Liver (tissue), 8 donors: ENCODE measurements at regions not wholly inside any gene's neighbourhood (a gene's known extent, or its start where the extent isn't known, plus 50 kb on each side); places are given as distances from the start of the nearest gene placed in this dataset.

Experiments
- DNase-seq: peaks from one replicate; pipeline ENCODE4 v3.0.0-alpha.2; 2017; ENCODE audit warnings: low spot score
- H3K27ac ChIP-seq, 2 donors: one replicate each; pipeline ENCODE4 v1.7.0; 2013; ENCODE audit warnings: inconsistent platforms in 2 of 2, low read length in 2 of 2, control low read depth in 1 of 2, low read depth in 1 of 2, mild to moderate bottlenecking in 1 of 2
- H3K27me3 ChIP-seq, 4 donors: one replicate each; pipeline versions ENCODE4 v1.6.1 to v1.7.0; 2013; ENCODE audit warnings: low read length in 3 of 4, inconsistent platforms in 1 of 4, mild to moderate bottlenecking in 1 of 4, moderate library complexity in 1 of 4; ENCODE audit not compliant: control insufficient read depth in 4 of 4, insufficient read depth in 4 of 4
- H3K36me3 ChIP-seq, 4 donors: one replicate each; pipeline versions ENCODE4 v1.6.1 to v1.7.0; 2013; ENCODE audit warnings: low read length in 3 of 4, mild to moderate bottlenecking in 3 of 4, low read depth in 1 of 4, moderate library complexity in 1 of 4; ENCODE audit not compliant: control insufficient read depth in 4 of 4, insufficient read depth in 3 of 4
- H3K4me1 ChIP-seq, 4 donors: one replicate each; pipeline versions ENCODE4 v1.6.1 to v1.7.0; 2013; ENCODE audit warnings: low read length in 3 of 4, mild to moderate bottlenecking in 3 of 4, moderate library complexity in 1 of 4; ENCODE audit not compliant: control insufficient read depth in 4 of 4, insufficient read depth in 4 of 4
- H3K4me3 ChIP-seq, 3 donors: one replicate each; pipeline versions ENCODE4 v1.6.1 to v1.7.0; 2013; ENCODE audit warnings: low read length in 3 of 3, control low read depth in 1 of 3, low read depth in 1 of 3, mild to moderate bottlenecking in 1 of 3
- H3K9ac ChIP-seq, 2 donors: one replicate each; pipeline ENCODE4 v1.7.0; 2013; ENCODE audit warnings: low read length in 2 of 2, mild to moderate bottlenecking in 2 of 2, moderate library complexity in 2 of 2, control low read depth in 1 of 2, low read depth in 1 of 2
- H3K9me3 ChIP-seq, 4 donors: one replicate each; pipeline versions ENCODE4 v1.6.1 to v1.7.0; 2013; ENCODE audit warnings: low read length in 3 of 4; ENCODE audit not compliant: control insufficient read depth in 4 of 4
- FOXA1 ChIP-seq: IDR thresholded peaks from 2 replicates; pipeline ENCODE4 v1.6.1; 2016; ENCODE audit warnings: antibody characterized with exemption
- GABPA ChIP-seq, 2 donors: IDR thresholded peaks in 1 of 2; conservative IDR thresholded peaks in 1 of 2; 2 replicates each; pipeline ENCODE4 v1.6.1; 2016; ENCODE audit warnings: antibody characterized with exemption in 2 of 2, mild to moderate bottlenecking in 1 of 2, moderate library complexity in 1 of 2
- HNF4G ChIP-seq: IDR thresholded peaks from 2 replicates; pipeline ENCODE4 v1.6.1; 2016; ENCODE audit warnings: antibody characterized with exemption
- RAD21 ChIP-seq, 2 donors: IDR thresholded peaks; 2 replicates each; pipeline ENCODE4 v1.6.1; 2016; ENCODE audit warnings: antibody characterized with exemption in 2 of 2, mild to moderate bottlenecking in 2 of 2
- RXRA ChIP-seq, 2 donors: IDR thresholded peaks; 2 replicates each; pipeline ENCODE4 v1.6.1; 2017 to 2018; ENCODE audit warnings: antibody characterized with exemption in 2 of 2, mild to moderate bottlenecking in 1 of 2
- YY1 ChIP-seq: IDR thresholded peaks from 2 replicates; pipeline ENCODE4 v1.6.1; 2016; ENCODE audit warnings: antibody characterized with exemption, mild to moderate bottlenecking
- WGBS: extraction: QIAGEN DNeasy Blood & Tissue Kit; methylation state at CpG from one replicate; pipeline ENCODE4 v1.1.7; 2013; 5-methylcytosine and 5-hydroxymethylcytosine counted together
- TF ChIP-seq, protein P1 (sequence below): IDR thresholded peaks from 2 replicates; pipeline ENCODE4 v1.6.1; 2016; ENCODE audit warnings: antibody characterized with exemption, mild to moderate bottlenecking
- TF ChIP-seq, protein P2 (sequence below): IDR thresholded peaks from 2 replicates; pipeline ENCODE4 v1.6.1; 2016; ENCODE audit warnings: antibody characterized with exemption
- TF ChIP-seq, protein P3 (sequence below): IDR thresholded peaks from 2 replicates; pipeline ENCODE4 v1.6.1; 2016; ENCODE audit warnings: antibody characterized with exemption
- TF ChIP-seq, protein P4 (sequence below): fragments of 150-350 bp; IDR thresholded peaks from 2 replicates; pipeline ENCODE4 v1.5.1; 2017; ENCODE audit warnings: improper control_type of control experiment, low read depth, low read length; ENCODE audit not compliant: missing input control
- donor health status: healthy.
- donor health status: healthy.
- donor health status: healthy.
- donor health status: healthy.
- donor health status: healthy.

DNA sequence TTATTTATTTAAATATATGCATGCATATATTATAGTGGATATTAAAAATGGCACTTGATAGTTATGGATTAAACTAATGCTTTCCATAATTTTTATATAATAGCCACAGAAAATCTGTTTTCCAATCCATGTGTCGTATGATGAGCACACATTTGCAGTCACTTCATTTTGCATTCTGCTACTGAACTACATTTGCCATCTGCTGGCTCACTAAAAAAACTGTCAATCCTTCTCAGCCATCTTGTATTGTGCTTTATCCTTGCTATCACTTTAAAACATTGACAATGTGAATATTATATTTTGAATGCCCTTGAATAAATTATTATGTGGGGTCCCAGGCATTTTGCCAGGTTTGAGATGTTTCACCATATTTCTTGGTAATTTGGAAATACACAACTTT lies 586.6 kb downstream of the DNAH5 start:
- no peaks in the 10 kb centered on the region for H3K4me1 ChIP-seq
- no peak for DNase-seq
- H3K9ac ChIP-seq: no peak overlapping the region
- no peaks in the 10 kb centered on the region for H3K27me3 ChIP-seq
- H3K36me3 ChIP-seq: no peaks in the 10 kb centered on the region
- TF ChIP-seq RAD21 (IDR thresholded peaks at IDR 0.05) (no peak), FOXA1 (no peak), HNF4G (no peak), RXRA (IDR thresholded peaks at IDR 0.05) (no peak), GABPA (IDR thresholded peaks at IDR 0.05 in 1 of 2, conservative IDR thresholded peaks at IDR 0.05 in 1 of 2) (no peak)
- TF ChIP-seq, protein P1, sequence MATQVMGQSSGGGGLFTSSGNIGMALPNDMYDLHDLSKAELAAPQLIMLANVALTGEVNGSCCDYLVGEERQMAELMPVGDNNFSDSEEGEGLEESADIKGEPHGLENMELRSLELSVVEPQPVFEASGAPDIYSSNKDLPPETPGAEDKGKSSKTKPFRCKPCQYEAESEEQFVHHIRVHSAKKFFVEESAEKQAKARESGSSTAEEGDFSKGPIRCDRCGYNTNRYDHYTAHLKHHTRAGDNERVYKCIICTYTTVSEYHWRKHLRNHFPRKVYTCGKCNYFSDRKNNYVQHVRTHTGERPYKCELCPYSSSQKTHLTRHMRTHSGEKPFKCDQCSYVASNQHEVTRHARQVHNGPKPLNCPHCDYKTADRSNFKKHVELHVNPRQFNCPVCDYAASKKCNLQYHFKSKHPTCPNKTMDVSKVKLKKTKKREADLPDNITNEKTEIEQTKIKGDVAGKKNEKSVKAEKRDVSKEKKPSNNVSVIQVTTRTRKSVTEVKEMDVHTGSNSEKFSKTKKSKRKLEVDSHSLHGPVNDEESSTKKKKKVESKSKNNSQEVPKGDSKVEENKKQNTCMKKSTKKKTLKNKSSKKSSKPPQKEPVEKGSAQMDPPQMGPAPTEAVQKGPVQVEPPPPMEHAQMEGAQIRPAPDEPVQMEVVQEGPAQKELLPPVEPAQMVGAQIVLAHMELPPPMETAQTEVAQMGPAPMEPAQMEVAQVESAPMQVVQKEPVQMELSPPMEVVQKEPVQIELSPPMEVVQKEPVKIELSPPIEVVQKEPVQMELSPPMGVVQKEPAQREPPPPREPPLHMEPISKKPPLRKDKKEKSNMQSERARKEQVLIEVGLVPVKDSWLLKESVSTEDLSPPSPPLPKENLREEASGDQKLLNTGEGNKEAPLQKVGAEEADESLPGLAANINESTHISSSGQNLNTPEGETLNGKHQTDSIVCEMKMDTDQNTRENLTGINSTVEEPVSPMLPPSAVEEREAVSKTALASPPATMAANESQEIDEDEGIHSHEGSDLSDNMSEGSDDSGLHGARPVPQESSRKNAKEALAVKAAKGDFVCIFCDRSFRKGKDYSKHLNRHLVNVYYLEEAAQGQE: no peak
- WGBS: 4% methylated on average over 1 of the region's 1 CpG
- H3K4me3 ChIP-seq: no peak overlapping the region
- no peak overlapping the region for H3K27ac ChIP-seq
- H3K9me3 ChIP-seq: no peaks in the 10 kb centered on the region

DNA sequence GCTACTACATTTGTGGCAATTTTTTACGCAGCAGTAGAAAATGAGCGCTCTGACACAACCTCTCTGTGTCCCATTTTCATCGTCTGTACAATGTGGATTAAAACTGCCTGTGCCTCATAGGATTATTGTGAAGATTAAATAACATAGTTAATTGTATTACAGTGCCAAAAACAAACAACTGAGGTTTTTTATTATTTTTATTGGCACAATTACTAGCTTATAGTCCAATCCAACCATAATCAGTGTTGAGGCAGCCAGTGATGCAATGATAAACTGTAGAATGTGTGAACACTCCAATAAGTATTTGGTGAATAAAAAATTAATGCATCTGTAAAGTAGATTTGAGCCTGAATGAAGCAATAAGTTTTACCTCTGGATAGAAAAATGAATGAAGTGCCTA lies 588.3 kb downstream of the DNAH5 start:
- no peak for DNase-seq
- Histone ChIP-seq H3K9me3 (no peaks in the 10 kb centered on the region), H3K4me1 (no peaks in the 10 kb centered on the region), H3K27me3 (no peaks in the 10 kb centered on the region), H3K4me3 (no peak overlapping the region), H3K36me3 (no peaks in the 10 kb centered on the region), H3K9ac (no peak overlapping the region), H3K27ac (no peak overlapping the region)
- TF ChIP-seq, protein P2, sequence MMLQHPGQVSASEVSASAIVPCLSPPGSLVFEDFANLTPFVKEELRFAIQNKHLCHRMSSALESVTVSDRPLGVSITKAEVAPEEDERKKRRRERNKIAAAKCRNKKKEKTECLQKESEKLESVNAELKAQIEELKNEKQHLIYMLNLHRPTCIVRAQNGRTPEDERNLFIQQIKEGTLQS: no peak
- TF ChIP-seq, protein P1: no peak
- TF ChIP-seq, protein P3, sequence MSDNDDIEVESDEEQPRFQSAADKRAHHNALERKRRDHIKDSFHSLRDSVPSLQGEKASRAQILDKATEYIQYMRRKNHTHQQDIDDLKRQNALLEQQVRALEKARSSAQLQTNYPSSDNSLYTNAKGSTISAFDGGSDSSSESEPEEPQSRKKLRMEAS: no peak
- TF ChIP-seq, protein P4, sequence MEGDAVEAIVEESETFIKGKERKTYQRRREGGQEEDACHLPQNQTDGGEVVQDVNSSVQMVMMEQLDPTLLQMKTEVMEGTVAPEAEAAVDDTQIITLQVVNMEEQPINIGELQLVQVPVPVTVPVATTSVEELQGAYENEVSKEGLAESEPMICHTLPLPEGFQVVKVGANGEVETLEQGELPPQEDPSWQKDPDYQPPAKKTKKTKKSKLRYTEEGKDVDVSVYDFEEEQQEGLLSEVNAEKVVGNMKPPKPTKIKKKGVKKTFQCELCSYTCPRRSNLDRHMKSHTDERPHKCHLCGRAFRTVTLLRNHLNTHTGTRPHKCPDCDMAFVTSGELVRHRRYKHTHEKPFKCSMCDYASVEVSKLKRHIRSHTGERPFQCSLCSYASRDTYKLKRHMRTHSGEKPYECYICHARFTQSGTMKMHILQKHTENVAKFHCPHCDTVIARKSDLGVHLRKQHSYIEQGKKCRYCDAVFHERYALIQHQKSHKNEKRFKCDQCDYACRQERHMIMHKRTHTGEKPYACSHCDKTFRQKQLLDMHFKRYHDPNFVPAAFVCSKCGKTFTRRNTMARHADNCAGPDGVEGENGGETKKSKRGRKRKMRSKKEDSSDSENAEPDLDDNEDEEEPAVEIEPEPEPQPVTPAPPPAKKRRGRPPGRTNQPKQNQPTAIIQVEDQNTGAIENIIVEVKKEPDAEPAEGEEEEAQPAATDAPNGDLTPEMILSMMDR: no peak
- TF ChIP-seq YY1 (no peak), FOXA1 (no peak)
- WGBS: 92% methylated on average over 3 of the region's 3 CpGs
